Lower leg skin (tissue), 4 donors: ENCODE measurements at regions not wholly inside any gene's neighbourhood (a gene's known extent, or its start where the extent isn't known, plus 50 kb on each side); places are given as distances from the start of the nearest gene placed in this dataset.

Experiments
- DNase-seq, 2 donors: peaks; one replicate each; pipeline ENCODE4 v3.0.0-alpha.2; 2019; ENCODE audit warnings: low spot score in 2 of 2
- H3K4me3 ChIP-seq: fragments of 200-600 bp; sonication (generic); 2 replicates; pipeline ENCODE4 v1.5.1; 2017; ENCODE audit warnings: mild to moderate bottlenecking, low read depth; ENCODE audit not compliant: poor library complexity, severe bottlenecking
- CTCF ChIP-seq, 3 donors: fragments of 450-650 bp; IDR thresholded peaks; one replicate each; pipeline ENCODE4 v1.5.1; 2016; ENCODE audit warnings: antibody characterized with exemption in 3 of 3, mild to moderate bottlenecking in 3 of 3, moderate library complexity in 2 of 3
- POLR2A ChIP-seq, 2 donors: fragments of 450-650 bp; IDR thresholded peaks; one replicate each; pipeline ENCODE4 v1.6.1; 2016 to 2017; ENCODE audit warnings: antibody characterized with exemption in 2 of 2, mild to moderate bottlenecking in 1 of 2, moderate library complexity in 1 of 2
- WGBS, 2 donors: methylation state at CpG; one replicate each; pipeline ENCODE4 v1.1.5; 2018; 5-methylcytosine and 5-hydroxymethylcytosine counted together
- intact Hi-C: fragments of 100-400 bp; cut with DNase I; formaldehyde crosslinking; loops from one replicate; pipeline ENCODE4 v1.15.0; 2023; ENCODE audit warnings: low total_unique reads

DNA sequence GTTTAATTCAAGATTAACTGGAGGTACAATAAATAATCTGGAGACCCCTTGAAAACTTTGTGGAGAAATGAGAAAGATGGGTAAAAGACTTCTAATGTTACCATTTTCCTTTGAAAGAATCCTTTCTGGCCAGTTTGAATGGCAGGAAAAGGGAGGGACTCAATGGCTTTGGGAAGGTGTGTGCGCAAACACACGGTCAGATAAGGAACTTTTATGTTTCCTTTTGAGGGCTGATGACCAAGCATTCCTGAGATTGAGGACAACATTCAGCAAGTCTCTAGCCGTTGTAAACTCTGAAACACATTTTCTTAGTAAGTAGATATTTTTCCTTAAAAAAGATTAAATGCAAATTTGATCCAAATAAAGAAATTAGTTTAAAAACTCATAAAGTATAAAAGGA is 909.7 kb upstream of the TENM4 start:
- no peak for DNase-seq
- intact Hi-C loops = no loop called here
- no peak overlapping the region for H3K4me3 ChIP-seq
- WGBS, 2 donors = 69 to 73% methylated on average over 3 of the region's 3 CpGs
- TF ChIP-seq POLR2A (IDR thresholded peaks at IDR 0.05) (no peak), CTCF (IDR thresholded peaks at IDR 0.05) (no peak)

DNA sequence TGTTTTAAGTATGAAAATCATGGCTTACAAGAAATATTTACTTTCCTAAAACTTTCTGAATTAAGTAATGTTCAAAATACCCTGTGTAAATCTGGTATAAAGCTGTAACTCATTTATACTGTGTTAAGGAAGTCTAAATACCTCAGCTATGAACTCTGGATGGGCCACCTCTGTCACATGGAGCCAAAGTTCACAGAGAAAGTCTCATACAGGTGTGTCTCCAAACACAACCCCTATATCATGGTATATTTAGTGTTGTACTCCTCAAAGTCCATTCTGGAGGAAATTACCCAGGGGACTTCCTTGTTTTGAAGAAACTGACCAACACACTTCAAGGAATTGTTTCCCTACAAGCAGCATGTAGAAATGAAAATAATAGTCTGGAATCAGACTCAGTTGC is 909.2 kb upstream of the TENM4 start:
- no peak overlapping the region for H3K4me3 ChIP-seq
- no peak for DNase-seq
- intact Hi-C loops = no loop called here
- no peak for TF ChIP-seq CTCF (IDR thresholded peaks at IDR 0.05)
- TF ChIP-seq POLR2A (IDR thresholded peaks at IDR 0.05) = no peak

GRCh38 chr11:80346353-80347059 is 905.7 kb upstream of the TENM4 start:
- WGBS, 2 donors = 71 to 83% methylated on average over 6 of the region's 6 CpGs
- H3K4me3 ChIP-seq = no peak overlapping the region
- TF ChIP-seq CTCF (IDR thresholded peaks at IDR 0.05) (no peak), POLR2A (IDR thresholded peaks at IDR 0.05) (no peak)
- intact Hi-C loops = no loop called here
- DNase-seq = no peak

DNA sequence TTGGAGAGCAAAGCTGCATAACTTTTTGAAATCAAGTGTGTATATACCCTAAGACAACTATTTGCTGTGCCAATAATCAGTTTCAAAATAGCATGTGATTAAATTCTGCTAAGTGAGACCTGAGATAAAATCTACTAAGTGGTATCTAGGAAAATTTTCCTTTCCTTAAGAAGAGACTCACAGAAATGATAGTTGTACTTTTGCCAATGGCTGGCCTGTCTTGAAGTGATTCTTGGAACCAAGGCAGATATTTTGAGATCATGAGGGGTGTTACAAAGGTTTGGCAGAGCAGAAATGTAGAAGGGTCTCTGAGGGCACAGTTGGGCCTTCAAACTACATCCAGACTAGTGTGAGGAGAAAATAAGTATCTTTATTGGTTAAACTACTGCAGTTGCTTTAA is 902.6 kb upstream of the TENM4 start:
- DNase-seq = no peak
- H3K4me3 ChIP-seq = no peak overlapping the region
- intact Hi-C loops = no loop called here
- TF ChIP-seq CTCF (IDR thresholded peaks at IDR 0.05) = no peak
- no peak for TF ChIP-seq POLR2A (IDR thresholded peaks at IDR 0.05)

DNA sequence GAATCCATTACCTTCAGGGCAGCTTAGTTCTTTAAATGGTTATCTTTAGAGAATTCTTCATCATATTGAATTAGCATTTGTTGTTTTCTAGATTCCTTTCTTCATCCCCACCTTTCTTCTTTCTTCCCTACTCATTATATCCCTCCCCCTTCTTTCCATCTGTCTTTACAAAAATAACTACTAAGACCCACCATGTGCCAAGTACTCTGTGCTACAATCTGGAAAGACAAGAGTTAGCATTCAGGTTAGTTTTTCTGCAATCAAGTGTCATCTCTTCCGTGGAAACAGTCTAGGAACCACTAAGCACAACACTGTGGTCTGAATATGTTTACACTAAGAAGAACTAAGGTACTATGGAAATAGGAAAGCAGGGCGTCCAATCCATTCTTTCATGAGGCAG is 897.4 kb upstream of the TENM4 start:
- no peak for TF ChIP-seq POLR2A (IDR thresholded peaks at IDR 0.05)
- TF ChIP-seq CTCF (IDR thresholded peaks at IDR 0.05) = no peak
- H3K4me3 ChIP-seq = no peak overlapping the region
- intact Hi-C loops = no loop called here
- no peak for DNase-seq
- WGBS, 2 donors = 52 to 65% methylated on average over 2 of the region's 2 CpGs

DNA sequence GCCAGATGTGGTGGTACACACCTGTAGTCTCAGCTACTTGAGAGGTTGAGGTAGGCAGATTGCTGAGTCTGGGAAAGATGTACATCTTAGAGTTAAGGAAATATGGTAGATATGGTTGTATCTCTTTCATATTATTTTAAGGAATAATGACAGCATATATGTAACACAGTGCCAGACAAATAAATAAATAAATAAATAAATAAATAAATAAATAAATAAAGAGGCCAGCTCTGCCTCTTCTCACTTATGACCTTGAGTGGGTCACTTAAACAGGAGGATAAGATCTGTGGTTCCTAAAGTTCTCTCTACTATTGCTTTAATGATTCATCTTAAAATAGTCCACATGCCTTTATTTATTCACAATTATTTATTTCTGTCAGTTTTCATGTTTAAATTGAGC is 890.9 kb upstream of the TENM4 start:
- intact Hi-C loops = no loop called here
- no peak overlapping the region for H3K4me3 ChIP-seq
- TF ChIP-seq POLR2A (IDR thresholded peaks at IDR 0.05) (no peak), CTCF (IDR thresholded peaks at IDR 0.05) (no peak)
- no peak for DNase-seq
